AG04449 (cell line): ENCODE measurements at regions not wholly inside any gene's neighbourhood (a gene's known extent, or its start where the extent isn't known, plus 50 kb on each side); places are given as distances from the start of the nearest gene placed in this dataset.

Experiments
- CTCF ChIA-PET: fragments of 350-600 bp; formaldehyde crosslinking; extraction: SDS; loops from one replicate; lab custom pipeline; 2021; ENCODE audit warnings: antibody characterized with exemption; lab: Yijun Ruan, JAX
- POLR2A ChIA-PET: fragments of 400-600, 350-600 bp; formaldehyde crosslinking; extraction: SDS; loops from one replicate; lab custom pipeline; 2020; ENCODE audit warnings: antibody characterized with exemption, inconsistent platforms; lab: Yijun Ruan, JAX
- DNase-seq: peaks from one replicate; pipeline ENCODE4 v3.0.0-alpha.2; 2010; ENCODE audit warnings: low read depth, low spot score
- H3K4me3 ChIP-seq: 2 replicates; pipeline ENCODE4 v1.5.1; 2011; ENCODE audit warnings: low read depth, mild to moderate bottlenecking, control low read depth, low read length
- TF ChIP-seq, protein P1 (sequence below): IDR thresholded peaks from one replicate; pipeline ENCODE4 v1.5.1; 2011; ENCODE audit warnings: mild to moderate bottlenecking, moderate library complexity, low read length, control low read depth, inconsistent platforms; ENCODE audit not compliant: insufficient read depth; ENCODE audit errors: missing control alignments

DNA sequence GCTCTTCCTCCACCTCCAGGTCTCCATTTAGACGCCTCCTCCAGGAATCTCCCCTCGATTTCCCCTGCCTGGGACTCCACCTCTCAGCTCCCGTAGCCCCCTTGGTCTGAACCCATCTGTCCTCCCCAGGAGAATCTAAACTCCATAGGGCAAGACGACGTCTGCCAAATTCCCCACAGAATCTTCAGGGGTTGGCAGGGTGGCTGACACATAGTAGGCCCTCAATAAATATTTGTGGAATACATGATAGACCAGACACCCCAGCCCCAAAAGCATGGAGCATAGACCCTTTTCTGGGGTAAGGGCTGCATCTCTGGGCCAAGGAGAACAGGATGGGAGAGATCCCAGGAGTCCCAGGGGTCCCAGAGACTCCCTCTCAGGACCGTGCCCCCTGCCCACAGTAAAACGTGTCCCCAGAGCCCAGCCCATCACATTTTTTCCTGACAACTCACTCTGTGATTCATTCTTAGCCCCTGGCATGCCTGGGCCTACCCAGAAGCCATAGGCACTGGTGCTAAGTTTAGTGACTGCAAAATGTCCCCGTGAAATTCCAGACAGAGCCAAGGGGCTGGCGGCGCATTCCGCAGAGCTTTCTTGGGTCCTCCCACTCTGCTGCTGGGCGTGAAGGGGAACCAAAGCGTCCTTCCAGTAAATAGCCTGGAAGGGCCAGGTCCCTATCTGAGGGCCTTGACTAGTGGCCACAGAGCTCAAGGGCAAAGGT is 78.0 kb upstream of the SLC6A6 start:
- POLR2A ChIA-PET, result no interaction called here
- DNase-seq, result no peak
- CTCF ChIA-PET, result interaction anchor here (1.1 to 1.5 kb wide), 2 partner anchors 137 to 225 kb away, joined by 4 to 6 read pairs; no protein-coding TSS in a partner anchor
- no peak overlapping the region for H3K4me3 ChIP-seq
- TF ChIP-seq, protein P1, sequence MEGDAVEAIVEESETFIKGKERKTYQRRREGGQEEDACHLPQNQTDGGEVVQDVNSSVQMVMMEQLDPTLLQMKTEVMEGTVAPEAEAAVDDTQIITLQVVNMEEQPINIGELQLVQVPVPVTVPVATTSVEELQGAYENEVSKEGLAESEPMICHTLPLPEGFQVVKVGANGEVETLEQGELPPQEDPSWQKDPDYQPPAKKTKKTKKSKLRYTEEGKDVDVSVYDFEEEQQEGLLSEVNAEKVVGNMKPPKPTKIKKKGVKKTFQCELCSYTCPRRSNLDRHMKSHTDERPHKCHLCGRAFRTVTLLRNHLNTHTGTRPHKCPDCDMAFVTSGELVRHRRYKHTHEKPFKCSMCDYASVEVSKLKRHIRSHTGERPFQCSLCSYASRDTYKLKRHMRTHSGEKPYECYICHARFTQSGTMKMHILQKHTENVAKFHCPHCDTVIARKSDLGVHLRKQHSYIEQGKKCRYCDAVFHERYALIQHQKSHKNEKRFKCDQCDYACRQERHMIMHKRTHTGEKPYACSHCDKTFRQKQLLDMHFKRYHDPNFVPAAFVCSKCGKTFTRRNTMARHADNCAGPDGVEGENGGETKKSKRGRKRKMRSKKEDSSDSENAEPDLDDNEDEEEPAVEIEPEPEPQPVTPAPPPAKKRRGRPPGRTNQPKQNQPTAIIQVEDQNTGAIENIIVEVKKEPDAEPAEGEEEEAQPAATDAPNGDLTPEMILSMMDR, result no peak

DNA sequence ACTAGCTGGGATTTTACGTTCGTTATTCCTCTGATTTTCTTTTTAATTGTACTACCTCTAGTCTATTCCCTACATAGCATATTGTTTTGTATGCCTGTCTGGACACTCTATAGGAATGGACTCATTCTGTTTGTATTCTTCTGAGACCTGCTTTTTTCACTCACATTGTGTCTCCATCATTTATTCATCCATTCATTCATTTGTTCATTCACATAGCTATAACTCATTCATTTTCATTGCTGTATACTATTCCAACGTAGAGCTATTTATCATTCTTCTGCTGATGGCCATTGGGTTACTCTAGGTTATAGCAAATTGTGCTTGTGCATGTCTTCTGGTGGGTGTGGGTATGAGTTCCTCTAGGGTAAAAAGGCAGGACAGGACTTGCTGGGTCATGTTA is 74.0 kb upstream of the SLC6A6 start:
- POLR2A ChIA-PET, result no interaction called here
- DNase-seq, result no peak
- H3K4me3 ChIP-seq, result no peak overlapping the region
- TF ChIP-seq, protein P1, result no peak
- CTCF ChIA-PET, result interaction anchor here (1.2 to 1.5 kb wide), 2 partner anchors 17 to 67 kb away, joined by 3 to 4 read pairs; no protein-coding TSS in a partner anchor

DNA sequence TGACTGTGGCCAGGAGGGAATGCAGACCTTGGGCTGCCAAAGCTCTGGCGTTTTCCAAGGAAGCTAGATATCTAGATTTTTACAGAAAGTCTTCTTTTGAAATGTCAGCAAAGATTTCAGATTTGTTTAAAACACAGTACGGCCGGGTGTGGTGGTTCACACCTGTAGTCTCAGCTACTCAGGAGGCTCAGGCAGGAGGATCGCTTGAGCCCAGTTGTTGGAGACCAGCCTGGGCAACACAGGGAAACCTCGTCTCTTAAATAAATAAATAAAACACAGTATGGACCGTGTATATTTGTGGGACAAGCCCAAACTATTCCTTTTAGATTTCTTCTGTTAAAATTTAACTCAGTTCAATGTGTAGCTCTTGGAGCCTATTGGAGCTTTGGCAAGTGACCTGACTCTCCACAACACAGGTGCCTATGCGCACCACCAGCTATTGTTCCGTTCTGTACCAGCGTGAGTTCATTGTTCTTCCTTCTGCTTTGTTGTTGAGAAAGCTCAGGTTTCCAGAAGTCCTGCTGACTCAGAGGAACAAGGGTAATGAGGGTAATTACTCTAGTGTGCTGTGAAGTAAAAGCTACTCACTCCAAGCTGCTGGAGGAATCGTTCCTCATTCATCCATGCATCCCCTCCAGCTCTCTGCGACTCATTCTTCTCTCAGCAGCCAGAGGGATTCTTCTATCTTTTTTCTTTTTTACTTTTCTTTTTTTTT is 73.1 kb upstream of the SLC6A6 start:
- POLR2A ChIA-PET, result no interaction called here
- H3K4me3 ChIP-seq, result no peak overlapping the region
- TF ChIP-seq, protein P1, result no peak
- no peak for DNase-seq
- CTCF ChIA-PET, result interaction anchor here (0.6 to 1.5 kb wide), 5 partner anchors 16 to 179 kb away, joined by 3 to 7 read pairs (median 4); no protein-coding TSS in a partner anchor

DNA sequence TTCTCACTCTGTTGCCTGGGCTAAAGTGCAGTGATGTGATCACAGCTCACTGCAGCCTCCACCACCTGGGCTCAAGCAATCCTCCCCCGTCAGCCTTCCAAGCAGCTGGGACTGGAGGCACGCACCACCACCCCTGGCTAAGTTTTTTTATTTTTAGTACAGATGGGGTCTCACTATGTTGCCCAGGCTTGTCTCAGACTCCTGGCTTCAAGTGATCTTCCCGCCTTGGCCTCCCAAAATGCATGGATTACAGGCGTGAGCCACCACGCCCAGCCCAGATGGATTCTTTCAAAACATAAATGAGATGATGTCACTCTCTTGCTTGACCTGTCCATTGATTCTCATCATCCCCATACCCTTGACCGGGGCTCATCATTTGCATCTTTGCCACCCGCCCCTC is 72.6 kb upstream of the SLC6A6 start:
- no peak overlapping the region for H3K4me3 ChIP-seq
- no peak for DNase-seq
- ChIA-PET CTCF (interaction anchor here (0.6 to 1.5 kb wide), 4 partner anchors 15 to 179 kb away, joined by 3 to 7 read pairs (median 4); no protein-coding TSS in a partner anchor), POLR2A (no interaction called here)
- TF ChIP-seq, protein P1, result no peak

DNA sequence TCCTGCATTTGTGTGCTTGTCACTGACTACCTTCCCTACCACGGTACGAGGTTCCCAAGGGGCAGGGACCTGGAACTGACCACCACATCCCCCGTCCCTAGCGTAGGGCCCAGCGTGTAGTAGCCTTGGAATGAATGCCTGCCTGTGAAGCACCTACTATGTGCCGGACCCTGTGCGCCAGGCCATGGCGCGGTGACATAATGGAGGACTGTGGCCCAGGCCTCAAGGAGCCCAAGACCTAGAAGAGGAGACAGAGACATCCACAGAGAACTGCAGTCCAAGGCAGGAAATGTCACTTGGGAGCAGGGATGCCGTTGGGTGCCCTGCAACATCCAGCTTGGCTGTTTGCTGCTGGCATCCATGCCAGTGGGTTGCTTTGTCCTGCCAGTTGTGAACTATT is 71.9 kb upstream of the SLC6A6 start:
- TF ChIP-seq, protein P1, result no peak
- ChIA-PET CTCF (interaction anchor here (0.9 to 1.4 kb wide), 3 partner anchors 14 to 127 kb away, joined by 3 to 4 read pairs (median 3); no protein-coding TSS in a partner anchor), POLR2A (no interaction called here)
- DNase-seq, result no peak
- no peak overlapping the region for H3K4me3 ChIP-seq

DNA sequence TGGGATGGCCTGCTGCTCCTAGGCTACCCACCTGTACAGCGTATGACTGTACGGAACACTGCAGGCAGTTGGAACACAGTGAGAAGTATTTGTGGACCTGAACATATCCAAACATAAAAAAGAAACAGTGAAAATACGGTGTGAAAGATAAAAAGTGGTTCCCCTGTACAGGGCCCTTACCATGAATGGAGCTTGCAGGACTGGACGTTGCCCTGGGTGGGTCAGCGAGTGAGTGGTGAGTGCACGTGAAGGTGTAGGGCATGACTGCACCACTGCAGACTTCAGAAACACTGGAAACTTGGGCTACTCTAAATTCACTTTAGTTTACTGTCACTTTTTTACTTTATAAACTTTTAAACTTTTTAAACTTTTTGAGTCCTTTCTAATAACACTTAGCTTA is 71.2 kb upstream of the SLC6A6 start:
- no peak for DNase-seq
- TF ChIP-seq, protein P1, result no peak
- CTCF ChIA-PET, result interaction anchor here (0.9 to 1.4 kb wide), 3 partner anchors 15 to 128 kb away, joined by 3 to 4 read pairs (median 3); no protein-coding TSS in a partner anchor

More for the DNA sequence above, 71.2 kb upstream of the SLC6A6 start:
- no peak overlapping the region for H3K4me3 ChIP-seq
- POLR2A ChIA-PET, result no interaction called here
